Jurkat, Clone E6-1 (cell line): ENCODE measurements at regions not wholly inside any gene's neighbourhood (a gene's known extent, or its start where the extent isn't known, plus 50 kb on each side); places are given as distances from the start of the nearest gene placed in this dataset.

ENCODE experiments used
- DNase-seq: peaks from one replicate; pipeline ENCODE4 v3.0.0-alpha.2; 2011; ENCODE audit warnings: low read depth, low spot score
- H3K4me3 ChIP-seq: 2 replicates; pipeline ENCODE4 v1.5.1; 2011; ENCODE audit warnings: mild to moderate bottlenecking, low read length, control low read depth, moderate library complexity

DNA sequence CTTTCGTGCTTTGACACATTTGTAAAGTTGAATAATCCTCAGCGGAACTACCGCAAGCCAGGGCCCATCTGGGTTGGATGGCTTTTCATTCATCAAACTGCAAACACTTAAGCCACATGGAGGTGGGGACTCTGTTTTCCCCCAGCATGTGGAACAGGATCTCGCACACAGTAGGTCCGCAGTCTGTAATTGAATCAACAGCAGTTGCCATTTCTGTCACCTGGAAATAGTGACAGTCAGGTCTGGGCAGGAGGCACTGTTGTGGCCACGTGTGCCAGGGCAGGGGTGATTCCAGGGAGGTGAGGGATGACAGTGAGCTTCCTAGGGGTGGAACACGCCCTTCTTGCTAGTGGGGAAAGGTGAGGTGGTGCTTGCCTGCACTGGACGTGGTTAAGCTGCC lies 50.7 kb upstream of the ANO1 start:
- H3K4me3 ChIP-seq: no peak overlapping the region
- DNase-seq: no peak

DNA sequence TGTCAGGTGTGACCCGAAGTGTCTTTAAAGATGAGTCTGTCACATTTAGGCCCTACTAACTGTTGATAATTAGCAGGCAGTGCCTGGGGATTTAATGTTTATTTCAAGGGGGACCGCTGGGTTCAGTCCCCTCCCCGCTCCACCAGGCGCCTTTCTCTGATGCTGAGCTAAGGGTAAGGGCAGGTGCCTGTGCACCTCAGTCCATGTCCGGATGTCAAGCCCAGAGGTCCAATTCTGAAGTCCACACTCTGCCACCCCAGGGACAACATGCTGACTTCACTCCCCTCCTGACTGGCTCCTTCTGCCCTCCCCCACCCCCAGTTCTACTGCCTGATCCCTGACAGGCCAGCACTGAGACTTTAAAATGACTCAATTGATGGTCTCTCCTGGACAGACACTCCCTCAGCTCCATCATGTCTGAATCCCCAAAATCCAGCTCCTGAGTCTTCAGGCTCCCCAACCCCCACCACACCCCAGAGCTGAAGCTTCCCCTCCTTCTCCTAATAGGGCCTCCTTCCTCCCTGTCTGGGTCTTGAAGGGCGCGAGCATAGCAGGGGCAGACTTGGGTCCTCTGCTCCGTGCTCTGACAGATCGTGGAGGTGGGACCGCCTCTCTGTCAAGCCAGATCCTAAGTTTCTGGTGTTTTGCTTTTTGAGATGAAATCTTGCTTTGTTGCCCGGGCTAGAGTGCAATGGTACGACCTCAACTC lies 49.8 kb upstream of the ANO1 start:
- no peak for DNase-seq

More for the DNA sequence above, 49.8 kb upstream of the ANO1 start:
- no peak overlapping the region for H3K4me3 ChIP-seq
